Stomach smooth muscle (tissue), 2 donors: ENCODE measurements at regions not wholly inside any gene's neighbourhood (a gene's known extent, or its start where the extent isn't known, plus 50 kb on each side); places are given as distances from the start of the nearest gene placed in this dataset.

ENCODE experiments used
- H3K27ac ChIP-seq: one replicate; pipeline ENCODE4 v1.7.0; 2013; ENCODE audit warnings: mild to moderate bottlenecking, low read length, inconsistent platforms
- H3K27me3 ChIP-seq, 2 donors: one replicate each; pipeline ENCODE4 v1.7.0; 2013; ENCODE audit warnings: low read length in 2 of 2; ENCODE audit not compliant: insufficient read depth in 2 of 2, control insufficient read depth in 1 of 2
- H3K36me3 ChIP-seq, 2 donors: one replicate each; pipeline ENCODE4 v1.7.0; 2013; ENCODE audit warnings: low read length in 2 of 2; ENCODE audit not compliant: control insufficient read depth in 2 of 2, insufficient read depth in 2 of 2
- H3K4me1 ChIP-seq: one replicate; pipeline ENCODE4 v1.7.0; 2013; ENCODE audit warnings: low read length; ENCODE audit not compliant: control insufficient read depth, insufficient read depth
- H3K4me3 ChIP-seq, 2 donors: one replicate each; pipeline ENCODE4 v1.7.0; 2013; ENCODE audit warnings: low read length in 2 of 2
- H3K9ac ChIP-seq, 2 donors: one replicate each; pipeline ENCODE4 v1.7.0; 2013; ENCODE audit warnings: low read length in 2 of 2, mild to moderate bottlenecking in 1 of 2
- H3K9me3 ChIP-seq, 2 donors: one replicate each; pipeline ENCODE4 v1.7.0; 2013; ENCODE audit warnings: low read length in 2 of 2; ENCODE audit not compliant: control insufficient read depth in 2 of 2
- donor health status: healthy.
- donor health status: Pancreatic carcinoma.

DNA sequence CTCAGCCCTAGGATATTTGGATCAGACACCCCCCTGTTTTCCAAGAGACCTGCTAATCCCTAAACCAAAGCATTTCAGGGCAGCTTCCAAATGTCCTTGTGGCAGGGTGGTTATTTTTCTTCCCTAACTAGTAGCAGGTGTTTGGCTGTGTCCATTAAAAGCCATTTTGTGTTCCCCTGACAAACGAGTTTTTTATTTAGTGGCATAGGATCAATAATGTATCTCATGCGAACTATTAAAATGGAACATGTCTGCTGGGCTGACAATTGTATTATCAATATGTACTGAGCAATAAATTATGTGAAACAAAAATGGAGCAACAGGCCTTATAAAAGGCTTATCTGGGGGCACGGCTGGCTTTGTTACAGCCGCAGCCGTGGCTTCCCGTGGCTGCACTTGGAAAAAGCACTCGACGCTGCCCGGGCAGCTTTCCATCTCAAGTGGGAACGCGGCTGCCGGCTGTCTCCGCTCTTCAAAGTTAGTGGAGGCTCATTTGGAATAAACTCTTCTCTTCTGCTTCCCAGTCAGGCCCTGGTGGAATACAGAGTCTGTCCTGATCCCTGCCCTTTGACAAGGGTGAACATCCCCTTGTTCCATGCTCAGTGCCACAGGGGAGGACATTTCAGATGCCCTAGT, 554.3 kb downstream of the TYW1 start:
- Histone ChIP-seq H3K27ac (no peak overlapping the region), H3K36me3 (no peaks in the 10 kb centered on the region), H3K9me3 (no peaks in the 10 kb centered on the region)

DNA sequence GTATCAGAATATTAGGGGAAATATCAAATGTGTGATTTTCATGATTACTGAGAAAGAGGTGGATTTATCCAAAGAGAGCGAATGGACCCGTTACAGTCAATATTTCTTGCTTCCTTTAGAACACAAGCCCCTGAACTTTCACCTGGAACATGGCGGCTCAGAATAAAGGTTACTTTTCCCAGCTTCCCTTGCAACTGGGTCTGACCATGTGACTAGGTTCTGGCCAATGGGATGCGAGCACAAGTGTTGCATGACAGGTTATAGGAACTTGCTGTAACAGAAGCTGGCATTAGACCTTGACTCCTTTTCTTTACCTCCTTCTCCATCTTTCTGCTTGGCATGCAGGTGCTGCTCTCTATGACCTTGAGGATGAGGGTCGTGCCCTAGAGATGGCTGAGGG, 556.1 kb downstream of the TYW1 start:
- no peaks in the 10 kb centered on the region for H3K9me3 ChIP-seq
- H3K27me3 ChIP-seq = no peaks in the 10 kb centered on the region
- no peak overlapping the region for H3K27ac ChIP-seq
- no peak overlapping the region for H3K9ac ChIP-seq
- no peak overlapping the region for H3K4me3 ChIP-seq
- no peaks in the 10 kb centered on the region for H3K4me1 ChIP-seq
- H3K36me3 ChIP-seq = no peaks in the 10 kb centered on the region

More for the DNA sequence above, 554.3 kb downstream of the TYW1 start:
- Histone ChIP-seq H3K4me1 (no peaks in the 10 kb centered on the region), H3K9ac (no peak overlapping the region), H3K4me3 (no peak overlapping the region), H3K27me3 (no peaks in the 10 kb centered on the region)

- Histone ChIP-seq H3K9ac (no peak overlapping the region), H3K27me3 (no peaks in the 10 kb centered on the region), H3K4me3 (no peak overlapping the region), H3K4me1 (no peaks in the 10 kb centered on the region), H3K36me3 (no peaks in the 10 kb centered on the region), H3K27ac (no peak overlapping the region), H3K9me3 (no peaks in the 10 kb centered on the region)
Observed at GRCh38 chr7:67553378-67553777, 556.7 kb downstream of the TYW1 start.

- H3K9me3 ChIP-seq = no peaks in the 10 kb centered on the region
- H3K4me1 ChIP-seq = no peaks in the 10 kb centered on the region
- H3K27me3 ChIP-seq = no peaks in the 10 kb centered on the region
- no peak overlapping the region for H3K27ac ChIP-seq
- H3K36me3 ChIP-seq = no peaks in the 10 kb centered on the region
- H3K9ac ChIP-seq = no peak overlapping the region
- H3K4me3 ChIP-seq = no peak overlapping the region
Observed at GRCh38 chr7:67554986-67555385, 558.4 kb downstream of the TYW1 start.

DNA sequence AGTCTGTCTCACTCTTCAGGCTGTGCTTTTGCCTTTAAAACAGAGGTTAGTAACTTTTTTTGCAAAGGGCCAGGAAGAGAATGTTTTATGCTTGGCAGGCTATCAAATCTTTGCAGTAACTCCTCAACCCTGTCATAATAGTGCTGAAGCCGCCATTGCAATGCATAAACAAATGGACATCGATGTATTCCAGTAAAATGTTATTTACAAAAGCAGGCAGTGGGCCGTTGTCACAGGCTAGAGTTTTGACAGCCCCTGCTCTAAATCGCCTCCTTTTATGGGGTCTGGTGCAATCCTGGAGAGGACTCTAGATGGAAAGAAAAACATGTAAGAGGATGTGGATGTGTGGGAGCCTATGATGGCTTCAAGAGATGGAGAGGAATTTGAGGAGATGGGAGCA, 568.3 kb downstream of the TYW1 start:
- H3K4me3 ChIP-seq = no peak overlapping the region
- H3K9ac ChIP-seq = no peak overlapping the region
- H3K36me3 ChIP-seq = no peaks in the 10 kb centered on the region
- H3K27me3 ChIP-seq = no peaks in the 10 kb centered on the region
- peaks cover 2 to 4% of the 10 kb centered on the region in 2 donors for H3K9me3 ChIP-seq
- H3K27ac ChIP-seq = no peak overlapping the region
- H3K4me1 ChIP-seq = peaks cover 8% of the 10 kb centered on the region

DNA sequence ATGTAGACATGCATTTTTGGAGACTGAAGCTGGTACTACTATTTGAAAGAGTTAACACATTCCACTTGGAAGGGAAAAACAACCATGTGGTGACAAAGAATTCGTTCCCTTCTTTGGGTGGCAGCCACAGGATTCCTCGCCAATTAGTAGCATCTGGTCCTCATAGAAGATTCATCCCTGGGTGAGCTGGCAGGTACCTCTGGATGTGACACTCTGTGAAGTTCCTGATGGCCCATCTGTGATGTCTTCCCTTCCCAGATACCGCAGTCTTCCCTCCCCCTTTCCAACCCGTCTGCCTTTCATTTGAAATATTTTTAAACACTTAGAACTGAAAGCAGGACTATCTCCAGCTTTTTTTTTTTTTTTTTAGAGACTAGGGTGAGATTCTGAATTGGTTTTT, 569.5 kb downstream of the TYW1 start:
- H3K27ac ChIP-seq = no peak overlapping the region
- peaks cover 2% of the 10 kb centered on the region in 2 donors for H3K9me3 ChIP-seq
- H3K27me3 ChIP-seq = no peaks in the 10 kb centered on the region
- no peak overlapping the region for H3K9ac ChIP-seq
- H3K36me3 ChIP-seq = no peaks in the 10 kb centered on the region
- H3K4me1 ChIP-seq = peaks cover 8% of the 10 kb centered on the region
- H3K4me3 ChIP-seq = no peak overlapping the region

DNA sequence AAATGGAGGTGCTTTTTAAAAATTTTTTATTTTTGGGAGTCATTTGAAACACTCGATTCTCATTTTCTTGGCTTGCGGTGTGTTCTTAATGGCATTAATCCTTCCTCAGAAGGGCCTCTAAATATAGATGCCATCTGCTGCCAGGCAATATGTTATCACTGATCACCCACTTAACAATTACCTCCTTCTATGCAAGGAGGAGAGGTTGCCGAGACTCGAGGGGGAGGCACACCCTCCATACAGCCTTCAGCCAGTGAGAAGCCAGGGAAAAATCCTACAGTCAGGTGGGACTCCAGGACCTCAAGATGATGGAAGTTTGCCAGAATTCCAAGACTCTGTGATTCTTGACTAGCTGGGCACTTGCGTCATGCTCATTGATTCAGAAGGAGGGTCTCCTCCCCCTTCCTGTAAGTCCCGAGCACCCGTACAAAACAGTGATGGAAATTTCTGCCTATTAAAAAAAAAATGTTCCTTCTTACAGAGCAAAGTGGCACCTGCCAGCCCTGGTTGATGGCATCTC, 574.5 kb downstream of the TYW1 start:
- Histone ChIP-seq H3K27ac (no peak overlapping the region), H3K27me3 (no peaks in the 10 kb centered on the region), H3K9ac (no peak overlapping the region), H3K9me3 (no peaks in the 10 kb centered on the region), H3K4me3 (no peak overlapping the region), H3K36me3 (no peaks in the 10 kb centered on the region), H3K4me1 (peaks cover 2% of the 10 kb centered on the region)

- Histone ChIP-seq H3K27ac (no peak overlapping the region), H3K4me3 (no peak overlapping the region), H3K9ac (no peak overlapping the region), H3K4me1 (no peaks in the 10 kb centered on the region), H3K36me3 (no peaks in the 10 kb centered on the region), H3K9me3 (no peaks in the 10 kb centered on the region), H3K27me3 (no peaks in the 10 kb centered on the region)
Observed at GRCh38 chr7:67573639-67574038, 577.0 kb downstream of the TYW1 start.

- Histone ChIP-seq H3K36me3 (no peaks in the 10 kb centered on the region), H3K27me3 (no peaks in the 10 kb centered on the region), H3K27ac (no peak overlapping the region), H3K4me1 (no peaks in the 10 kb centered on the region), H3K4me3 (no peak overlapping the region), H3K9me3 (peaks cover 8 to 19% of the 10 kb centered on the region in 2 donors), H3K9ac (no peak overlapping the region)
Observed at GRCh38 chr7:67588631-67589030, 592.0 kb downstream of the TYW1 start.

DNA sequence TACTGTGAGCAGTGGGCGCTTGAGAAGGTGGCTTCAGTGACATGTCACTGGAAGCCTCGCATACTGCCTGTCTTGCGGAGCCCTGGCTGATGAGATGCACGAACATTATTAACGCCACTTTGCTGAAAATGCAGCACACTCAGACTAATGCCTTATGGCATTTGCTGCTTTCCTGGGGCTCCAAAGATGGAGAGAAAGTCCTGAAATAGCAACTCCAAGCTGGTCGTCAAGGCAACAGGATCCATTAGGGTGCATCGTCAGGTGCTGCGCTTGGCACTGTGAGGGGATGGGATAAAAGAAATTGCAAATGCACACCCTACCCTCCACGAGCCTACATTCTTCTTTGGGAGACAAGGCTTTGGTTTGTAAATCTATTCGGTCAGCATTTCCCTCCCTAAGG, 592.5 kb downstream of the TYW1 start:
- Histone ChIP-seq H3K27me3 (no peaks in the 10 kb centered on the region), H3K36me3 (no peaks in the 10 kb centered on the region), H3K27ac (no peak overlapping the region), H3K9me3 (peaks cover 8 to 19% of the 10 kb centered on the region in 2 donors), H3K4me3 (no peak overlapping the region), H3K9ac (no peak overlapping the region), H3K4me1 (no peaks in the 10 kb centered on the region)

DNA sequence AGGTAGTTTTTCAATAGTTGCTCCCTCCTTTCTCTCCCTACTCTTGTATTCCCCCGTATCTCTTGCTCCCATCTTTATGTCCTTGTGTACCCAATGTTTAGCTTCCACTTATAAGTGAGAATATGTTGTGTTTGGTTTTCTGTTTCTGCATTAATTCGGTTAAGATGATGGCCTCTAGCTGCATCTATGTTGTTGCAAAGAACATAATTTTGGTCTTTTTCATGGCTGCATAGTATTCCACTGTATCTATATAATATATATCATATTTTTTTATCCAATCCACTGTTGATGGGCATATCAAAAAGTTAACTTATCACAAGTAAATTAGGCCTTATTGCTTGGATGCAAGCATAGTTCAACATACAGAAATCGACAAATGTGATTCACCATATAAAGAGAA, 594.0 kb downstream of the TYW1 start:
- H3K4me1 ChIP-seq = no peaks in the 10 kb centered on the region
- H3K4me3 ChIP-seq = no peak overlapping the region
- peaks cover 8 to 19% of the 10 kb centered on the region in 2 donors for H3K9me3 ChIP-seq
- H3K36me3 ChIP-seq = no peaks in the 10 kb centered on the region
- H3K9ac ChIP-seq = no peak overlapping the region
- no peak overlapping the region for H3K27ac ChIP-seq
- no peaks in the 10 kb centered on the region for H3K27me3 ChIP-seq
